ENCODE measurements at regions not wholly inside any gene's neighbourhood (a gene's known extent, or its start where the extent isn't known, plus 50 kb on each side); places are given as distances from the start of the nearest gene placed in this dataset.

- TF ChIP-seq CTCF (optimal IDR thresholded peaks at IDR 0.05 in 1 of 3, IDR thresholded peaks at IDR 0.05 in 1 of 3, conservative IDR thresholded peaks at IDR 0.05 in 1 of 3; ENCODE audit: extremely low read depth in 1 of 3, insufficient read depth in 2 of 3, low read length in 3 of 3) (no peak), EZH2 (IDR thresholded peaks at IDR 0.05; ENCODE audit: low read length) (no peak)
Measured at GRCh38 chr5:117551236-117551635, 976.6 kb upstream of the SEMA6A start.

Data from keratinocyte (primary cell).